ENCODE measurements at regions not wholly inside any gene's neighbourhood (a gene's known extent, or its start where the extent isn't known, plus 50 kb on each side); places are given as distances from the start of the nearest gene placed in this dataset.

DNA sequence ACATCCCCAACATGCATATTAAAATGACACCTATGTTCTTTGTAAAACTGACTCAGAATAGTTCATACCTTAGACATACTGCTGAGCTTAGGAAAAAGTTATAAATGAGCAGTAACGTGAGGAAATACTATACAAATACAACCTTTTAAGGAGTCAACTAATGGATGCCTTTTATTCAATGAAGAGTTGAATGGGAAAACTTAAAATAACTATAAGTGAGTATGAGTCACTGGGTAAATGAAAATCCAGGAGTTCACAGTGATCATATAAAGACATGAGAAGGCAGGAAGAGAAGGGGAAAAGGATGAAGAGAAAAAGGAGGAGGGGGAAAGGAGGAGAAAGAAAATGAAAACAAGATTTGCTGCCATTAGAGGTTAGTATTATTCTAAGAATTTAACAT, 157.8 kb upstream of the PCDH15 start:
- TF ChIP-seq, protein P1, sequence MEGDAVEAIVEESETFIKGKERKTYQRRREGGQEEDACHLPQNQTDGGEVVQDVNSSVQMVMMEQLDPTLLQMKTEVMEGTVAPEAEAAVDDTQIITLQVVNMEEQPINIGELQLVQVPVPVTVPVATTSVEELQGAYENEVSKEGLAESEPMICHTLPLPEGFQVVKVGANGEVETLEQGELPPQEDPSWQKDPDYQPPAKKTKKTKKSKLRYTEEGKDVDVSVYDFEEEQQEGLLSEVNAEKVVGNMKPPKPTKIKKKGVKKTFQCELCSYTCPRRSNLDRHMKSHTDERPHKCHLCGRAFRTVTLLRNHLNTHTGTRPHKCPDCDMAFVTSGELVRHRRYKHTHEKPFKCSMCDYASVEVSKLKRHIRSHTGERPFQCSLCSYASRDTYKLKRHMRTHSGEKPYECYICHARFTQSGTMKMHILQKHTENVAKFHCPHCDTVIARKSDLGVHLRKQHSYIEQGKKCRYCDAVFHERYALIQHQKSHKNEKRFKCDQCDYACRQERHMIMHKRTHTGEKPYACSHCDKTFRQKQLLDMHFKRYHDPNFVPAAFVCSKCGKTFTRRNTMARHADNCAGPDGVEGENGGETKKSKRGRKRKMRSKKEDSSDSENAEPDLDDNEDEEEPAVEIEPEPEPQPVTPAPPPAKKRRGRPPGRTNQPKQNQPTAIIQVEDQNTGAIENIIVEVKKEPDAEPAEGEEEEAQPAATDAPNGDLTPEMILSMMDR (IDR thresholded peaks at IDR 0.05): no peak
- no peak for TF ChIP-seq POLR2A (IDR thresholded peaks at IDR 0.05)

Data from uterus (tissue), 2 donors.